Kidney epithelial cell (primary cell): ENCODE measurements at regions not wholly inside any gene's neighbourhood (a gene's known extent, or its start where the extent isn't known, plus 50 kb on each side); places are given as distances from the start of the nearest gene placed in this dataset.

Experiments used
- DNase-seq: peaks from one replicate; pipeline ENCODE4 v3.0.0-alpha.2; 2010; ENCODE audit warnings: low read depth
- H3K27me3 ChIP-seq: 2 replicates; pipeline ENCODE4 v1.6.0; 2011; ENCODE audit warnings: low read length; ENCODE audit not compliant: control insufficient read depth, insufficient read depth
- H3K36me3 ChIP-seq: 2 replicates; pipeline ENCODE4 v1.5.1; 2011; ENCODE audit warnings: low read length; ENCODE audit not compliant: control insufficient read depth, insufficient read depth
- H3K4me3 ChIP-seq: 2 replicates; pipeline ENCODE4 v1.5.1; 2011; ENCODE audit warnings: low read depth, mild to moderate bottlenecking, control low read depth, low read length
- TF ChIP-seq, protein P1 (sequence below): IDR thresholded peaks from 2 replicates; pipeline ENCODE4 v1.5.1; 2011; ENCODE audit warnings: mild to moderate bottlenecking, moderate library complexity, low read length, control low read depth, inconsistent platforms; ENCODE audit not compliant: insufficient read depth, poor library complexity, severe bottlenecking

DNA sequence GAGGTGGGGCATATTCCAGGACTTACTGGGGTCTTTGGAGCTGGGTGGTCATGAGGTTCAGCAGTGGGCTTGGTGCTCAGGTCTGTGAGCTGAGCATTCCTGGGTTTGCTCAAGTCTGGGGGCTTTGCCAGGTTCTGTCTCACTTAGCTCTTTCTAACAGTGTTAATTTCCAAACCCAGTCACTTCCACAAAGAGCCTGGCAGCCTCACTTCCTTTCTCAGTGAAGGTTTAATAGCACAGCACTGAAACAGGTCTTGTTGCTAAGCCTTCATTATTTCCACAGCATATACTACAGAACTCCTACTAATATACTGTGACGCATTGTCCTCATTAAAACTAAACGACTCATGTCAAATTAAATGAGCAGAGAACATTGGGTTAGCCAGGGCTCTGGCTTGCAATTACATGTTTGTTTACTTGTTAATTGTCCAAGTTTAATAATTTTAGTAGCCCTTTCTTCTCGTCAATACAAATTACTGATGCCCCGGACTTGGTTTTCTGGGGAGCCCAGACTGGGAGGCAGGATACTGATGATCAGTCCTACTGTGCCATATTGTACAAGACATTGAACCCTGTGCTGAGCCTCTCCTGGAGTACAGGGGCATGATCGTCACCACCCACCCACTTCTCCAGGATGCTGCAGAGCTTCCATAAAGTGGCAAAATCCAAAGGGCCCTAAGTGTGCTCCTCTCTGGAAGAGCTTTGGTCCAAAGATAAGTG lies 170.7 kb downstream of the IER5 start:
- H3K27me3 ChIP-seq, result no peaks in the 10 kb centered on the region
- H3K4me3 ChIP-seq, result no peak overlapping the region
- TF ChIP-seq, protein P1, sequence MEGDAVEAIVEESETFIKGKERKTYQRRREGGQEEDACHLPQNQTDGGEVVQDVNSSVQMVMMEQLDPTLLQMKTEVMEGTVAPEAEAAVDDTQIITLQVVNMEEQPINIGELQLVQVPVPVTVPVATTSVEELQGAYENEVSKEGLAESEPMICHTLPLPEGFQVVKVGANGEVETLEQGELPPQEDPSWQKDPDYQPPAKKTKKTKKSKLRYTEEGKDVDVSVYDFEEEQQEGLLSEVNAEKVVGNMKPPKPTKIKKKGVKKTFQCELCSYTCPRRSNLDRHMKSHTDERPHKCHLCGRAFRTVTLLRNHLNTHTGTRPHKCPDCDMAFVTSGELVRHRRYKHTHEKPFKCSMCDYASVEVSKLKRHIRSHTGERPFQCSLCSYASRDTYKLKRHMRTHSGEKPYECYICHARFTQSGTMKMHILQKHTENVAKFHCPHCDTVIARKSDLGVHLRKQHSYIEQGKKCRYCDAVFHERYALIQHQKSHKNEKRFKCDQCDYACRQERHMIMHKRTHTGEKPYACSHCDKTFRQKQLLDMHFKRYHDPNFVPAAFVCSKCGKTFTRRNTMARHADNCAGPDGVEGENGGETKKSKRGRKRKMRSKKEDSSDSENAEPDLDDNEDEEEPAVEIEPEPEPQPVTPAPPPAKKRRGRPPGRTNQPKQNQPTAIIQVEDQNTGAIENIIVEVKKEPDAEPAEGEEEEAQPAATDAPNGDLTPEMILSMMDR, result no peak
- no peaks in the 10 kb centered on the region for H3K36me3 ChIP-seq
- DNase-seq, result no peak

GRCh38 chr1:181260271-181260670 lies 171.8 kb downstream of the IER5 start:
- DNase-seq, result no peak
- TF ChIP-seq, protein P1, result no peak
- Histone ChIP-seq H3K4me3 (no peak overlapping the region), H3K27me3 (no peaks in the 10 kb centered on the region), H3K36me3 (no peaks in the 10 kb centered on the region)

DNA sequence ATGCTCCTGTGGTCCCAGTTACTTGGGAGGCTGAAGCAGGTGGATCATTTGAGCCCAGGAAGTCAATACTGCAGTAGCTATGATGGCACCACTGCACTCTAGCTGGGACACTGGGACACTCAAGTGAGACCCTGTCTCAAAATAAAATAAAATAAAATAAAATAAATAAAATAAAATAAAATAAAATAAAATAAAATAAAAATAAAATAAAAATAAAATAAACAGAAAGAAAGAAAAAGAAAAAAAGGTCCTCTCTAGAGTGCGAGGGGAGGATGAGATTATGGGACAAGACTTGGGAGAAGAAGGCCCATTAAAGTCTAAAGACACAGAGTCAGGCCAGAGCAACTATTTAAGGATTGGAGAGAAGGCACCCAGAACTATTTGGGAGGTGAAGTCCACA lies 172.5 kb downstream of the IER5 start:
- Histone ChIP-seq H3K4me3 (no peak overlapping the region), H3K36me3 (no peaks in the 10 kb centered on the region)
- TF ChIP-seq, protein P1, result no peak

DNA sequence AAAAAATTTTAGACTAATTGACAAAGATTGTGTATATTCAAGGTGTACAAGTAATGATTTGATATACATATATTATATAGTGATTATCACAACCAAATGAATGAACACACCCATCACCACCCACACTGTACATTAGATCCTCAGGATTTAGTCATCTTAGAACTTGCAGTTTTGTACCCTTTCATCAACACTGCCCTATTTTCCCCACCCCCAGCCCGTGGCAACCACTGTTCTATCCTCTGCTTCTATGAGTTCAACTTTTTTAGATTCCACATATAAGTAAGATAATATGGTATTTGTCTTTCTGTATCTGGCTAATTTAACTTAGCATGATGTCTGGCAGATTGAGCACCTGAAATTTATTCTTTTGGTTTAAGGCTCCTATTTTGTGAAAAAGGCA lies 173.6 kb downstream of the IER5 start:
- Histone ChIP-seq H3K36me3 (no peaks in the 10 kb centered on the region), H3K27me3 (no peaks in the 10 kb centered on the region), H3K4me3 (no peak overlapping the region)
- TF ChIP-seq, protein P1, result no peak
- DNase-seq, result no peak

More for the DNA sequence above, 172.5 kb downstream of the IER5 start:
- no peak for DNase-seq
- no peaks in the 10 kb centered on the region for H3K27me3 ChIP-seq

GRCh38 chr1:181263444-181263843 lies 174.9 kb downstream of the IER5 start:
- no peak overlapping the region for H3K4me3 ChIP-seq
- H3K27me3 ChIP-seq, result no peaks in the 10 kb centered on the region
- H3K36me3 ChIP-seq, result no peaks in the 10 kb centered on the region
- DNase-seq, result no peak
- TF ChIP-seq, protein P1, result no peak

- TF ChIP-seq, protein P1, result no peak
- no peak for DNase-seq
- H3K27me3 ChIP-seq, result no peaks in the 10 kb centered on the region
- H3K36me3 ChIP-seq, result no peaks in the 10 kb centered on the region
- H3K4me3 ChIP-seq, result no peak overlapping the region
These were observed 176.3 kb downstream of the IER5 start for GRCh38 chr1:181264821-181265220.
